Right hindlimb (tissue), 1 donor: ENCODE measurements at regions not wholly inside any gene's neighbourhood (a gene's known extent, or its start where the extent isn't known, plus 50 kb on each side); places are given as distances from the start of the nearest gene placed in this dataset.

Experiments
- DNase-seq: peaks from one replicate; pipeline ENCODE4 v3.0.0-alpha.2; 2018

DNA sequence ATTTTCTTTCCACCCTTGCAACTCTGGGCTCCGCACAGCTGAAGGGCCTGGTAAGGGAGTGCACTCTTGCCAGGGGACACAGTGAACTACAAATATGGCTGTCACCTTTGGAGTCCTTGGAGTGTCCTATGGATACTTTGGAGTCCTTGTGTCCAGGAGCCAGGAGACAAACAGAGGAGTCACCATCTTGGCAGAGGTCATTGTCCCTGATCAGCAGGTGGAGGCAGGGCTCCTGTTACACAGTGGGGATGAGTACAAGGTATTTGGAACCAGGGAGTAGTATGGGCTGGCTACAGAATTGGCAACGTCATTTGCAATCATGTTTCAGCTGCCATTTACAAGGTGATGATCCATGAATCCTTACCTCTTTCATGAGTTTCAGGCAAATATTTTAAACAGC lies 132.5 kb downstream of the FAM161A start:
- no peak for DNase-seq

DNA sequence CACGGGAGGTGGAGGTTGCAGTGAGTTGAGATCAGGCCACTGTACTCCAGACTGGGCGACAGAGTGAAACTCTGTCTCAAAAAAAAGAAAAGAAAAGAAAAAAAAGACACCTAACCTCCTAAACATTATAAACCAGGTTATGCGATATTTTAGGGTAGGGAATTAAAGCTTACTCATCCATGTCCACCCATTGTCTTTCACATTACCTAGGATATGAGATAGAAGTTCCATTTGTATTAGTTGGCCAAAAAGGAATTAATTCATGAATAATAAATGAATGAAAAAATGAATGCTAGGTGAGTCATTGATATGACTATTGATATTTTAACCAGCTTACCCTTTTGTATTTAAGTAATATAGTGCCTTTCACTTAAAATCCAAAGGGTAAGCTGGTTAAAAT lies 132.9 kb downstream of the FAM161A start:
- no peak for DNase-seq

DNA sequence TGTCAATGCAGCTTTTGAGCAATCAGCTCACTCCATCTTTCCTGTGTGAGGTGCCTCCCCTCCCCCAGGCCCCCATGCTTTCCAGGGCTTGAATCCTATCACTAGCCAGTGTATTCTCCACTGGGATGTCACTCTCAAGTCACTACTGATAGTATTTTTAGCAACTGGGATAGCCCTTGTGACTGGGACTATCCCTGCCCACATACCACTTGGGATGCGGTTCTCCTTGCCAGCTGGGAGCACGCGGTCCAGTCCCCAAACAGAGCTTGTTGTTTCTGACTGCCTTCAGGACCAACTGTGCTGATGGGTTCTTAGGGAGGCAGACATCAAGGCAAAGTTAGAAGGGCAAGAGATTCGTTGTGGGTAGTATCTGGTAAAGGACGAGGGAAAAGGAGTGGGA lies 134.9 kb downstream of the FAM161A start:
- DNase-seq, result no peak

DNA sequence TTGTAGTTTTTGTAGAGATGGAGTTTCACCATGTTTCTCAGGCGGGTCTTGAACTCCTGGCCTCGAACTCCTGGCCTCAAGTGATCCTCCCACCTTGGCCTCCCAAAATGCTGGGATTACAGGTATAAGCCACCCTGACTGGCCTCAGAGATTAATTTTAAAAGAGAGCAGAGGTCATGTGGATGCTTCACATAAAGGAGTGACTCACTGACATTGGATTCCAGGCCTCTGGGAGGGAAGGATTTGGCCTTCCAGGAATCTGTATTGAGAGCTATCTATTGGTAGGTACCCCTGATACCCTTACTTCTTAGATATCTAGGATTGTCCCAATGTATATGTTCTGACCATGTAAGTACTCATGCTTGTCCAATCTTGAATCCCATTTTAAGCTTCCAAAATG lies 138.4 kb downstream of the FAM161A start:
- no peak for DNase-seq

DNA sequence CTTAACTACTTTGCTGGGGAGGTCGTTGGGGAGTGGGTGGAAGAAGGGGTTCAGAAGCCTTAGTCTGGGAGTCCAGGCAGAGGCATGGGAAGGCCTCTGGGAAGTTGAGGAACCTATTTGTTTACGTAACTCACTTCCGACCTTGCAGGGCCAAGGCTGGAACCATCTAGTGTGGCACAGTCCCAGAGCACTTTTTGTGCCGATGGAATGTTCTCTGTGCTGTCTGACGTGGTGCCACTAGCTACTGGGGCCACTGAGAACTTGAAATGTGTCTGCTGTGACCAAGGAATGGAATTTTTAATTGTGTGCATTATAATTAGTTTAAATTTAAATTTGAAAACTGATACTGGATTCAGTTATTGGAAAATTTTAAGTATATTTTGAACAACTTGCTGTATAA lies 139.7 kb downstream of the FAM161A start:
- no peak for DNase-seq

DNA sequence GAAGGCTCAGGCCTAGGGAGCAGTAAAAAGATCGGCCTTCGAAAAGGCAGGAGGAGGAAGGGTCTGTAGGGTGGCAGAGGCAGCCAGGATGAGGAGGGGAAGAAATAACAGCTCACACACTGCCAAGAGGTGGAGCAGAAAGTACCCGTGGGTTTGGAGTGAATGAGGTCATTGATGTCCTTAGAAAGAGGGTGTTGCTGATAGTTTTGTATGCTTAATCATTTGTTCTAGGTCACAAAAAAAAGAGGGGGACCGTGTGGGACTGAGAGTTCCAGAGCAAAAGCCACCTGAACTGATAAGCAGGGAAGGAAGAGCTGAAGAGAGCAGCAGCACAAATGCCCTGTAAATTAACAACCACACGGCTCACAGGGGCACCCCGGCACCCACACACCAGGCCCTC lies 140.4 kb downstream of the FAM161A start:
- DNase-seq, result no peak

DNA sequence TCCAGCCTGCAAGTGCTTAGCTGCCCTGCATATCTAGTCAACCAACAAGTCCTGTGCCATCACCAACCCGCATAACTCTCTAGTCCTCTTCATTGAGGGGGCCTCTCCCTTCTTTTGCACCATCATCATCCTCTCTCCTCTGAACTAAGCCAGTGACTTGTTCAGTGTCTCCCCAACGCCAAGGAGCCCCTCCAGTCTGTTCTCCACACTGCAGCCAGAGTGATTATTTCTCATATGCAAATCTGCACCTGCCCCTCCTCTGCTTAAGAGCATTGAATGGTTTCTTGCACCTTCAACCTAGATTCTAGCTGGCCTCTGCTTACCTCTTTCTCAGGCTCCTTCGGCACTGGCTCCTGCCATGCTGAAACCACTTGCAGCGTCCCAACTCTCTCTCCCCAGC lies 141.8 kb downstream of the FAM161A start:
- no peak for DNase-seq

DNA sequence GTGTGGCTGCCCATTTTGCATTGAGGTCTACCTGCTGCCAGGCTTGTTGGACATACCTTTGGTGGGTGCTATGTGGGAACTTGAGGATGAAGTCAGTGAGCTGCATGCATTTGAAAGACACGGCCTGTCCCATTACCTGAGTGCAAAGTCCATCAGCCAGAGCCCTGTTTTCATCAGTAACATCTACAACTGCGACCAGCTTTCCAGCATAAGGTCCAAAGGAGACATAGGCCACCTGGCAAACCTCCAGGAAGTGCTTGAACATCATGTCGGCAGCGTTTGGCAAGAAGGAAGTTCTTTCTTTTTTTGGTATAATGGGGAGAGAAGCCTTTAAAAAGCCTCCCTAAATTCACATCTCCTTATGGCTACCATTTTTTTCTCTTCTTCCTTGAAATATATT lies 143.1 kb downstream of the FAM161A start:
- no peak for DNase-seq

DNA sequence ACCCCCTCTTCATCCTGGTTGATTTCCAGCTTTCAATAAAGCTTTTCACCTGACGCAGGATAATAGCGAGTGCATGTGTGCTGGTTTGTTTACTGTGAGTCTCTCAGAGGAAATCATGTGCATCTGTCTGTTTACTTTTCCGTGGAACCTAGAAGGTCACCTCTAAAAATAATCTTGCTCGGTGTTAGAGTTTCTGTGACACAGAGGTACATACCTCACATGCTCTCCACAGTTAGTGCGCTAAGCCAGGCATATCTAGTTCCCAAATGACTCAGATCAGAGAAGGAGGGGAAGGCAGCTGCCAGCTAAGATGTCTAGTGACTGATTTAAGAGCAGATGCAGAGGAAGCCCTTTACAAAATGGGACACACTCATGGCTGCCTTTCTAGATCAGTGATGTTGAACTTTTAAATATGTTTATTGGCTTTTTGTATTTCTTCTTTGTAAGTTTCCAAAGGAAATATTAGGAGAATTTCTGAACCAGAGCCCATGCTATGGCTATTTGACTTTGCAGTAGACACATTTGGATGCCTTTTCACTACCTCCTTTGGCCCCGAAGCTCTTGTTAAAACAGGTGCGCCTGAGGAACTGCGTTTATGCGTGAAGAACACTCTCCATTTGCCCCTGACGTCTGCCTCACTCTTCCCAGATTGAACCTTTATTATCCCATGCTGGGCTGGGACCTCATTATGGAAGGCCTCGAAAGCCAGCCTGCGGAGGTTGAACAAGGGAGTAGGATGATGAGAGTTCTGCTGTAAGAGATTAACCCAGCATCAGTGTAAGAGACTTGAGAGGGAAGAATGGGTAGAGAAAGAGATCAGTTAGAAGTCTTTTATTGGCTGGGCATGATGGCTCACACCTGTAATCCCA lies 145.6 kb downstream of the FAM161A start:
- DNase-seq, result no peak

DNA sequence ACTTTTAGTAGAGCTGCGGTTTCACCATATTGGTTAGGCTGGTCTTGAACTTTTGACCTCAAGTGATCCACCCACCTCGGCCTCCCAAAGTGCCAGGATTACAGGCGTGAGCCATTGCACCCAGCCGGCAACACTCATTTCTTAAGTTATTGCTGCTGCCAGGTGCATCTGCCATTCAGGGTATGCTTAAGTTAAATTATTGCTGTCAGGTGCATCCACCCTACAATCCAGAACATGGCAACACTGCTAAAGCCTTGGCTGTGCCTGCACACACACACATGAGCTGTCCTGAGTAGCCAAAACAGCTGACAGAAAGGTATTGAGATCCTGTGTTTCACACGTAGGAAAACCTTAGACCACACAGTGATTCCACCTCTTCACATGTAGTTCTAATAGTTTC lies 148.2 kb downstream of the FAM161A start:
- DNase-seq, result peak; percentile 27

DNA sequence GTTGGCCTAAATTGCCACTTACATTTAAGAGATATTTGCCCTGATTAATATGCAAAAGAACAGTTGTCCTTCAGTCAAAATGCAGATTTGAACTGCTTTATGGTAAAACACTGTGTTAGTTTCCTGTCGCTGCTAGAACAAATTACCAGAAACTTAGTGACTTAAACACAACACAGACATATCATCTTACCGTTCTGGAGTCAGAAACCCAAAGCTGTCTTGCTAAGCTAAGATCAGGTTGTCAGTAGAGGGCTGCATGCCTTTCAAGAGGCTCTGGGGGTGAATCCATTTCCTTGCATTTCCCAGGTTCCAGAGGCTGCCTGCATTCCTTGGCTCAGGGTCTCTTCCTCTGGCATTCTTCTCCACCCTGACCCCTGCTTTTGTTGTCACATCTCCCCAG lies 149.5 kb downstream of the FAM161A start:
- DNase-seq, result no peak

DNA sequence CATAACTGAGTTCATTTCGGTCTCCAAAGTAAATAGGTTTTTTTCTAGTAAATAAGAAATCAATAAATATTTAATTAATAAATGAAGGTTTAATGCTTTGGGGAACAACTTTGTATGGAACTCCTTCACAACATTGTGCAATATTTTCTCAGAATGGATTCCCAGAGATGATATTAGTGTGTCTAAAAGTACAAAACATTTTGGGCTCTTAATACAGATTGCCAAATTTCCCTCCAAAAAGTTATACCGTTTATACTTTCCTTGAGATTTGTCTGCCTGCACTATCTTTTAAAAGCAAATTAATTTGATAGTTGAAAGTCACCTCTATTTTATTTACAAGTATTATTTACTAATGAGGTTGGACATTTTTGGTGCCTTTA lies 151.8 kb downstream of the FAM161A start:
- no peak for DNase-seq

DNA sequence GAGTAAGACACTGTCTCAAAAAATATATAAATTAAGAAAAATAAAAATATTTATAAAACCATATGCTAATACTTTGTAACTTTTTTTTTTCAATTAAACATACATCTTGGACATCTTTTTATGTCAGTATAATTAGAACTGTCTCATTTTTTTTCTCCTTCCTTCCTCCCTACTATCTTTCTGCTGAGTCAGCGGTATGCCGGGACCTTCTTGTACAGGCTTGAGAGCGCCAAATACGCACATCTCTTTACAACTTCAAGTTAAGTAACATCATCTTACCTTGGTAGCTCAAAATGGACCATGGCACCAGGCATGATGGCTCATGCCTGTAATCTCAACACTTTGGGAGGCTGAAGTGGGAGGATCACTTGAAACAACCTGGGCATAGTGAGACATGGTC lies 153.4 kb downstream of the FAM161A start:
- no peak for DNase-seq

DNA sequence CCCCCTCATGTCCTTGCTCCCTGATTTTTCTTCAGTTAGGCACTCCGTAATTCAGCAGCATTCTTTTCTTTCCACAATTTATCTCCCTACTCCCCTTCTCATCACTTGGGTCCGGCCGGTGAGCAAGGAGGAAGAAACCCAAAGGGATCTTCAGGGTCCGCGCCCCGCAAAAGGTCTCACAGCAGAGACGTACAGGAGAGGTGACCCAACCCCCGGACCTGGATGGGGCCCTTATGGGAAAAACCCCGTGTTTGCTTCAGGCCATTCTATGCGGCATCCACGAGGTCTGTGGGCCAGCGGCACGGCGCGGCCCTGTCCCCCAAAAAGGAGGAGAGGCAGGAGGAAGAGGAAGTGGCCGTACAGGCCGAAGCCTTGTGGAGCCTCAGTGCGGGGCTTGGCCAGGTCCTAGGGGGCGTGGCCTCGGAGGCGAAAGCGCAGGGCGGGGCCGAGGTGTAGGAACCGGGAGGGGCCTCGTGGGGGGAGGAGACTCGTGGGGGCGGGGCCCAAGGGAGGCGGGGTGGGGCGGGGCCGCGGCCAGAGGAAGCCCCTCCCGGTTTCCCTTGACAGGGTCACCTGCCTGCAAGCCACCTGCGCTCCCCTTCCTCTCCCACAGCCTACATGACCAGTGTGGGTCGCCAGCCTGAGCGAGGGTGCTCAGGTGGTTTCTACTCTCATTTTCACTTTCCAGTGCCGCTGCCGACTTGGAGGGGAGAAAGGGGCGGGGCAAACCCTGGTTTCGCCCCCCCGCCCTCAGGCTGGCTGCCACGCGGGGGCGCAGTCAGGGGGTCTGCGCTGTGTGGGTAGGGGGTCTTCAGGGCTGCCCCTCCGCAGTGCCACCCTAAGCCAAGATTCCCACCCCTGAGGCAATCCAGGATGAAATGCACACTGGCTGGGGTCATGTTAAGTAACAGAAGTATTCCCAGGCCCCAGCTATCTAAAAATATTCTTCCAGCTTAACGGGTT lies 156.4 kb upstream of the XPO1 start:
- peak; percentile 93 for DNase-seq

DNA sequence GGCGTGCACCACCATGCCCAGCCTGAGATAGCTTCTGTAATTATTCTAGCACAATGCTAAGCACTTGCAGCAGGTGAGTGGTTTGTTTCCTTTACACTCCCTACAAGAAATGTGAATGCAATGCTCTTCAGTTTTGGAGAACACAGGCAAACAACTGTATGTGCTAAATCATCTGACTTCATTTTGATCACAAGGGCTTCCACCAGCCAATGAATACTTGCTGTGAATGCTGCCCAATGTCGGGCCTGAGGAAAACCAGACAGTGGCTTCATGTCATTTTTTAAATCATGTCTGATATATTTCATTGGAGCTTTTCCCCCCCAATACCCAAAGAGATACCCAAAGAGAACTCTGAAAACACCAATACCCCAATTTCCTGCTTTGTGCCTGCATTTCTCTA lies 155.6 kb upstream of the XPO1 start:
- no peak for DNase-seq

DNA sequence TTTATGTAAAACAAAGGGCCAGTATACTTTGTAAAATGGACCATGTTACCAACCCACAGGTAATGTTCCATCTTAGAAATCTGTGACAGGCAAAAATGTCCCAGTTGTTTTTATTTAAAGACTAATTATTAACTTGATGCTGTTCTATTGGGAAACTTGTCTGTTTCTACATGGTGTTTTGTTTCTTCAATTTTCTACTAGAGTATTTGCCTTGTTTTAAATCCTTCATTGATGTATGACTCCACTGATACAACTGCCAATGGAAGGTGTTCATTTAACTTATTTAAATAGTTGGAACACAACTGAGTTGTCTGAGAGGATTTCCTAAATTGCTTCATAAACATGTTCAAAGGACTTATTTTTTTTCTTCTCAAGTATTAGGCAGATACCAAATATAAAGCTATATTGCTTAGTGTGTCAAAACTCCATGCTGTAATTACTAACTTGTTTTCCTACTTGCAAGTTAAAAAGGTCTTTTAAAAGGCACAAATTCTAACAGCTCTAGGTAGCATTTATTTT lies 152.0 kb upstream of the XPO1 start:
- DNase-seq, result no peak

DNA sequence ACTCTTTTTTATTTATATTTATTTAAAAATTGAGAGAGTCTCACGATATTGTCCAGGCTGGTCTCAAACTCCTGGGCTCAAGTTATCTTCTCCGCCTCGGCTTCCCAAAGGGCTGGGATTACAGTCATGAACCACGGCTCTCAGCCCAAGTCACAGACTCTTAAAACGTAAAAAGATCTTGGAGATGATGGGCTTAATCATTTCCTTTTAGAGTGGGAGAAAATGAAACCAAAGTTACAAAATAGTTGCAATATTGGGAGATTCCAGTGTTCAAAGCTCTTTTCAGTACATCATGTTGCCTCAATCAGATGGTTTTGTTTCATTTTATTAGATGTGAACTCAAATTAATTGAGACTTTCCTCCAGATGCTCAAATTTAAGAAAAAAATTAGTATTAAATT lies 151.4 kb upstream of the XPO1 start:
- DNase-seq, result no peak

DNA sequence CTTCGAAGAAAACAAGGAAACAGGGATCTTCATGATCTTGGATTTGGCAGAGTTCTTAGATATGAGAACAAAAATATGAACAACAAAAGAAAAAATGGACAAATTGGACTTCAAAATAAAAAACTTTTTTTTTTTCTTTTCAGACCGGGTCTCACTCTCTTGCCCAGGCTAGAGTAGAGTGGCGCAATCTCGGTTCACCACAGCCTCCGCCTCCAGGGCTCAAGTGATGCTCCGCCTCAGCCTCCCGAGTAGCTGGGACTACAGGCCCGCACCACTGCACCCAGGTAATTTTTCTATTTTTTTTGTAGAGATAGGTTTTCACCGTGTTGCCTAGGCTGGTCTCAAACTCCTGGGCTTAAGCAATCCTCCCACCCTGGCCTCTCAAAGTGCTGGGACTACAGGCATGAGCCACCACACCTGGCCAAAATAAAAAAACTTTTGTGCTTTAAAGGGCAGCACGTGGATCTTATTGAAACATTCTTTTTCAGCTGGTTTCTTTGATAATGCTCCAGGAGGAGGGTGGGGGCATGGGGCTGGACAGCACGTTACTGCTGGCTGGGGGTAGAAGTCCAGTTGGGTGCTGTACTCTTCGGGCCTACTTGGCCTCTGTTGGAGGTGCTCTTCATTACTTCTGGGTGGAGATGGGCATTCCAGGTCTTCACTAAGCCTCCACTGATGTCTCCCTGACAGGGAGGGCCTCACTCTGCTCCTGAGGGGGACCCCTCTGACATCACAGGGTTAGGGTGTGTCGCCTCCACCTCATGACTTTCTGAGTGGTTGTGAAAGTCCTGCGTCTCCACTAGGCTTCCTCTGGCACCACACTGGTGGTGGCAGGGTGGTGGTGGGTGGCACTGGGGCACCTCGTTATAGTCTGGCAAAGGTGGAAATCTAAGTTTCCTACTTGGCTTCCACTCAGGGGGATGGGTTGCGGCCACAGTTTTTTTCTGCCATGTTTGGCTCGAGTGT lies 150.5 kb upstream of the XPO1 start:
- no peak for DNase-seq

DNA sequence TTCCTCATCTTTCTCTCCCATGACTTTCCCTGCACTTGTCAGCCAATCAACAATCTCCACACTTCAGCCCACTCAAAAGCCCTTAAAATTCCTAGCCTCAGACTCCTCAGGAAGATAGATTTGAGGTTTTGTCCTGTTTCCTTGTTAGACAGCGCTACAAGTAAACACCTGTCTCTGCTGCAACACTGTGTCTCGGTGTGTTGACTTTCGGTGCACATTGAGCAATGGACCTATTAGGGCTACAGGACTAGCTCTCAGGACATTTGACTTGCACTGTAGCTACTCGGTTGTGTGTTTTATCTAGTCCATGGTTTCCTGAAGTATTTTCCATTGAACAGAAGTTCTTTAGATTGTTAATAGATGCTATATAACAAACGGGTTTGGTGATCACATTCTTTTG lies 140.9 kb upstream of the XPO1 start:
- no peak for DNase-seq

DNA sequence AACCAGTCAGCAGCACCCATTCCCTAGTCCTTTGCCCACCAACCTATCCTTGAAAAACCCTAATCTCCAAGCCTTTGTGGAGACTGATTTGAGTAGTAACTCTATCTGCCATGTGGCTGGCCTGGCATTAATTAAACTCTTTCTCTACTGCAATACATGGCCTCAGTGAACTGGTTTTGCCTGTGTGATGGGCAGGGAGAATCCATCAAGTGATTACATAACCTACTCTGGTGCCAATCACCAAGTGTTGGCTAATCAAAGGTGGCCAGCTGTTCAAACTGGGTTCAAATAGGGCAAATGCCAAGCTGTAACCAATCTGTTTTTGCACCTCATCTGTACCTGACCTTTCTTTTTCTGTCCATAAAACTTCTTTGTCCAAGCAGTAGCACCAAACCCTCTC lies 139.8 kb upstream of the XPO1 start:
- DNase-seq, result no peak

DNA sequence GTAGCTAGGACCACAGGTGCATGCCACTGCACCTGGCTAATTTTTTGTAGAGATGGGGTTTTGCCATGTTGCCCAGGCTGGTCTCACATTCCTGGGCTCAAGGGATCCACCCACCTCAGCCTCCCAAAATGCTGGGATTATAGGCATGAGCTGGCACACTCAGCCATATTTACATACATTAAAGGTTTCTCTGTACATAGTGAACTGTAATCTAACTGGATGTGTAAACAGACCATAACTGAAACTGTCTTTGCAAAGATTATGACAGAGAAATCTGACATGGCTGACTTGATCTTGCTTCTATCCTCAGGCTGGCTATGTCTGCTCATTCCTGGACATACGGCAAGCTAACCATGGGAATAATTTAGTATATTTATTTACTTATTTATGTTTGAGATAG lies 139.2 kb upstream of the XPO1 start:
- no peak for DNase-seq

DNA sequence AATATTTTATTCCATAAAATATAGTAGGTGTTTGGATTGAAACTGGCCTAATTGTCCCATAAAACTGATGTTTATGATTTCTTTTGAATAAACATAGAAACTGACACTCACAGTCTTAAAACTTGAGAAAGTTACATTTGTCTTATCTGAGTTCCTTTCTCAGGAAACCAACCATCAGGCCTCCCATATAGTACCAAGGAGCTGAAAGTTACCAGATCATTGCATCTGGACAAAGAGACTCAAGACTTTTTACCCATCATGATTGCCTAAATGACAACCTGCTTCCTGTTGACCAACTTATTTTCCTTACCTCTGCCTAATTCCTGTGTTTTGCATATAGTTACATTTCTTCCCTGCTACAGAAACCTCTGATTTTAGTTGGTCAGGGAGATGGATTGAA lies 137.0 kb upstream of the XPO1 start:
- no peak for DNase-seq
